ACC112 (cell line): ENCODE measurements at regions not wholly inside any gene's neighbourhood (a gene's known extent, or its start where the extent isn't known, plus 50 kb on each side); places are given as distances from the start of the nearest gene placed in this dataset.

Source experiments
- H2AFZ ChIP-seq: fragments of 200-600 bp; sonication (generic); one replicate; pipeline ENCODE4 v1.6.0; 2017; ENCODE audit warnings: antibody characterized with exemption, low read length; ENCODE audit not compliant: unreplicated experiment
- H3K27ac ChIP-seq: fragments of 200-600 bp; sonication (generic); 2 replicates; pipeline ENCODE4 v1.5.1; 2014; ENCODE audit warnings: low read depth, mild to moderate bottlenecking, antibody characterized with exemption, low read length, moderate library complexity
- H3K27me3 ChIP-seq: fragments of 200-600 bp; sonication (generic); 2 replicates; pipeline ENCODE4 v1.6.1; 2014; ENCODE audit warnings: mild to moderate bottlenecking, antibody characterized with exemption, low read length, moderate library complexity, mixed read lengths; ENCODE audit not compliant: insufficient read depth
- H3K36me3 ChIP-seq: fragments of 200-600 bp; sonication (generic); 2 replicates; pipeline ENCODE4 v1.6.1; 2016; ENCODE audit warnings: mild to moderate bottlenecking, antibody characterized with exemption, low read length, moderate library complexity, mixed read lengths; ENCODE audit not compliant: insufficient read depth
- H3K4me1 ChIP-seq: fragments of 200-600 bp; sonication (generic); one replicate; pipeline ENCODE4 v1.6.1; 2016; ENCODE audit warnings: low read length, mixed read lengths; ENCODE audit not compliant: insufficient read depth, unreplicated experiment, control insufficient read depth
- H3K4me3 ChIP-seq: fragments of 200-600 bp; sonication (generic); 2 replicates; pipeline ENCODE4 v1.5.1; 2014; ENCODE audit warnings: mild to moderate bottlenecking, low read depth, low read length
- H3K79me2 ChIP-seq: fragments of 200-600 bp; sonication (generic); one replicate; pipeline ENCODE4 v1.6.0; 2016; ENCODE audit warnings: low read length; ENCODE audit not compliant: control insufficient read depth, unreplicated experiment, insufficient read depth

DNA sequence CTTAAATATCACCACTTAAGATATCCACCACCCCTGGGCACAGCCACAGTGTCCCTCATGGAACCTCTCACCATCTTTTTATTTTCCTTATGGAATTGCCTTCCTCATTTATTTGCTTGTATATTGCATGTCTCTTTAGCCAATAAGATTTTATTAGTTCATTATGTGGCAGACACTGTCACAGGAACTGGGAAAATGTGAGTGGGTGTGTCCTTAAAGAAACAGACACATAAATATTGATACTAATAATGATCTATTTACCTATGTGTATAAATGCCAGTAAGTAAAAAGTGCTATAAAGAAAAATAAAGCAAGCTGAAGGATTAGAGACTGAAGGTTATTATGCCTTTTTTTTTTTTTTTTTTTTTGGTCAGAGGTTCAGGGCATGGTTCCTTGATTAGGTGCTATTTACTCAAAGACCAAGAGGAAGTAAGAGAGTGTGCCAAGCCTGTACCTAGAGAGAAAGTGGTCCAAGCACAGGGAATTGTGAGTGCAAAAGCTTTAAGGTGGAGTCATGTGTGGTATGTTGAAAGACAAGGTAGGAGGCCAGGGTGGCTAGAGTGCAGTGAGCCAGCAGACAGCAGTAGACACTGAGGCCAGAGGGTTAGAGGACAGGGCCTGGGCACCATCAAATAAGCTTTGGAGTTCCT lies 589.0 kb downstream of the USP25 start:
- H3K27me3 ChIP-seq: no peaks in the 10 kb centered on the region
- no peaks in the 10 kb centered on the region for H3K79me2 ChIP-seq
- H3K27ac ChIP-seq: no peak overlapping the region
- H3K36me3 ChIP-seq: no peaks in the 10 kb centered on the region
- no peak overlapping the region for H2AFZ ChIP-seq
- no peak overlapping the region for H3K4me3 ChIP-seq
- no peaks in the 10 kb centered on the region for H3K4me1 ChIP-seq

DNA sequence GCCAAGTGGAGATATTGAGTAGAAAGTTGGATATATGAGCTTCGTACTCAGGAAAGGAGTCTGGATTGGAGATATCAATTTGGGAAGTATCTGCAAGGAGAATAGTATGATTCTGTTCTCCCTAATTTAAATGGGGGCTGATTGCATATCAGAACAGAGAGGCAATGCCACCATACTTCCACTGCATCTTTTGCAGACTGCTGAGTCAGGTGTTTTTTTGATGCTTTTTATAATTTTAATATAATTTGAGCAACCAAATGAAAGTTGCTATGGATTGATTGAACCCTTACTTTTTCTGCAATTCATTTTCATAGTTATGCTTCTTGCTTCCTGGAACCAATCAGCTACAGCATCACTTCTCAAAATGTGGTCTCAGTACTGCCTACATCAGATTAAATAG lies 590.3 kb downstream of the USP25 start:
- no peaks in the 10 kb centered on the region for H3K4me1 ChIP-seq
- H3K27ac ChIP-seq: no peak overlapping the region
- H3K27me3 ChIP-seq: no peaks in the 10 kb centered on the region
- no peaks in the 10 kb centered on the region for H3K36me3 ChIP-seq
- H3K4me3 ChIP-seq: no peak overlapping the region
- no peaks in the 10 kb centered on the region for H3K79me2 ChIP-seq
- no peak overlapping the region for H2AFZ ChIP-seq

DNA sequence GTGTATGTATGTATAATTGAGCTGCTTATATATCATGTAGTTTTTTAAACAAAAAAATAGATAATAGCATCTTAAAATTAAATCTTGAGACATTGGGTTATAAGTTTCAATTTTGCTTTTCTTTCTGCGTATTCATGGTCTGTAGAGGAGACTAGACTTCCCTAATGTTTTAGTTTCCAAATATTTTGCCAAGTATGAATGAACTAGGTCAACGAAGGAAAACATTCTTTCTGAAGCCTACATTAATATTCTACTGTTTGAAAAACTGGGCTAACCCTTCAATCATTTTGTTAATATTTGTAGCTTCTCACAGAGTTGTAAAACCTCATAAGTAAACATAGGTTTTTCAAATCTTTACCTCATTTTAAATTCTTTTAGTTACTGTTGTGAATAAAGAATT lies 592.7 kb downstream of the USP25 start:
- Histone ChIP-seq H3K27me3 (no peaks in the 10 kb centered on the region), H3K4me1 (no peaks in the 10 kb centered on the region), H3K4me3 (no peak overlapping the region), H3K79me2 (no peaks in the 10 kb centered on the region), H3K36me3 (no peaks in the 10 kb centered on the region), H2AFZ (no peak overlapping the region), H3K27ac (no peak overlapping the region)

DNA sequence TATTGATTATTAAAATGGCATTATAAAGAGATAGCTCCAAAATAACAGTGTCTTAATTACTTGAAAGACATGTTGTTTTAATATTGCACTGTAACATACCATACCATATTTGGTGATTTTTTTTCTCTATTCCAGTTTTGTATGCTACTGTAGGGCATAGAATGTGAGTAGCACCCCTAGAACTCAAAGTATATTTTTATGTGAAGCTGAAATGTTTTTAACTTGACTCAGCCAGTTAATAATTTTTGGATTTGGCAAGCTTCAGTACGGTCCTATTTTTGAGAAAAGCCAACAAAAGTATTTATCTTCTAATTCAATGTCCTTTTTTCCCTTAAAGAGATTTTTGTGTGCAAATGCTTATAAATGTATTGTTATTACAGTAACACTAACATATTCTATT lies 593.8 kb downstream of the USP25 start:
- Histone ChIP-seq H3K4me1 (no peaks in the 10 kb centered on the region), H3K27ac (no peak overlapping the region), H3K27me3 (no peaks in the 10 kb centered on the region), H3K4me3 (no peak overlapping the region), H3K36me3 (no peaks in the 10 kb centered on the region), H2AFZ (no peak overlapping the region), H3K79me2 (no peaks in the 10 kb centered on the region)

DNA sequence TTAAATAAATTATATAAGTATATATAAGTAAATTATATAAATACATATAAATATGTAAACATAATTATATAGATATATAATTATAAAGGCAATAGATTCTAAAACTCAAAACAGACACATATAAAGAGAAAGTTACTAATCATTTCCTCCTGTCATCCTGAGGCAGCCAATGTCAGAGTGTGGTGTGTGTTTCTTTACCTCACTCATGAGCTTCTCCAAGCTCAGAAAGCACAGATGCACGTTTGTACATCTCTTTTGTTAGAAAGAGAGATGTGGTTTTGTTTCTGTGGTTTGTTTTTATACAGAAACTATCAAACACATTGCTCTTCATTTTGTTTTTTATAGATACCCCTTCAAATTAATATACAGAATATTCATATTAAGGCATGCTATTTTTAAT lies 594.8 kb downstream of the USP25 start:
- Histone ChIP-seq H3K27me3 (no peaks in the 10 kb centered on the region), H3K27ac (no peak overlapping the region), H3K4me3 (no peak overlapping the region), H3K4me1 (no peaks in the 10 kb centered on the region), H3K36me3 (no peaks in the 10 kb centered on the region), H2AFZ (no peak overlapping the region), H3K79me2 (no peaks in the 10 kb centered on the region)

DNA sequence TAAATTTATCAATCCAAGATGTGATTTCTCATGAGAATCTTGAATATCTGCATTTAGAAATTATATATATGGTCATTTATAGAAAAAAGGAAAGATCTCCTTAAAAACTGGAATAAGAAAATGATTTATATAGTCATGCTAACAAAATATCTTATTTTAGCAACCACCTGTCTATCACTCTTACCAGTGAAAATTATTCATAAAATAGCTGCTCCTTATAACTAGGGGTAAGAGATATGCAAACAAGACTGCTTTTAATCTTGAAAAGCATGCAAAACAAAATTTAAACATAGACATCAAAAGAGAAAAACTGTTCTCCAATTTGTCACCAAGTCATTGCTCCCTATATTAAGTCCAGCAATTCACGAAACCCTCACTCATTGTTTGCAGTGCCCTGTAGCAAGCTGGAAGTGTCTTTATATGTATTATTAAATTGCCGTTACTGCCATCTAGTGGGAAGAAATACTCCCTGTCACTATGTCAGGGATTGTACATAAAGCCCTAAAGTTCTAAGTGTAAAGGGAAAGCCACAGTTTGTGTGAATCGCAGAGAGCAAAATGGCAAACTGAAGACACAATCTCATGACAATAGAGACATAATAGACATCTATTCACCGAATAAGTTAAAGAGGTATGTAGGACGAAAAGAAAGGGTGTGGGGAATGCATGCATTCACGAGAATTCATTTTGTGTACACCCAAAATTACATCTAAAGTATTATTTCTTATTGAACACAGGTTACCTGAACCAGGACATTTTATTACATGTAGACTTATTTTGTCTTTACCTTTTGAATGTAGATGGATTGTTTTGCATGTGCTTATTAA lies 600.5 kb downstream of the USP25 start:
- Histone ChIP-seq H3K36me3 (no peaks in the 10 kb centered on the region), H3K27me3 (no peaks in the 10 kb centered on the region), H3K4me1 (no peaks in the 10 kb centered on the region), H3K79me2 (no peaks in the 10 kb centered on the region), H3K27ac (no peak overlapping the region), H2AFZ (peak overlapping the region; percentile 35), H3K4me3 (peak overlapping the region; percentile 11; the same call in 1 of the 2 replicates)

DNA sequence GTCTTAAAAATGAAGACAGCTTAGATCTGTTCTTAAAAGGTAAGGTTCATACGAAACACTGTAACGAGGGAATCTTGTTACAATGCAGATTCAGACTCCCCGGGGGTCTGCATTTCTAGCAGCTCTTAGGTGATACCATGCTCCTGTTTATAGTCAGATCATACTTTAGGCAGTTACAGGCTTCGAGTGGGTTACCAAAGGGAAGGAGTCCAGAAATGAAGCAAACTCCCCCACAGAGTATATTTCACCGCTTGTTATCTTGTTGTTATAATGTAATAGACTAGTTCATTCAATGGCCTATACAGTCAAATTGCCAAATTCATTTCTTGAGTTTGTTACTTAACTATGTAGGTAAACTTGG lies 601.1 kb downstream of the USP25 start:
- Histone ChIP-seq H3K4me3 (peak overlapping the region; percentile 11; the same call in 1 of the 2 replicates), H3K27me3 (no peaks in the 10 kb centered on the region), H3K36me3 (no peaks in the 10 kb centered on the region), H3K27ac (no peak overlapping the region), H3K4me1 (no peaks in the 10 kb centered on the region), H3K79me2 (no peaks in the 10 kb centered on the region), H2AFZ (peak overlapping the region; percentile 35)

DNA sequence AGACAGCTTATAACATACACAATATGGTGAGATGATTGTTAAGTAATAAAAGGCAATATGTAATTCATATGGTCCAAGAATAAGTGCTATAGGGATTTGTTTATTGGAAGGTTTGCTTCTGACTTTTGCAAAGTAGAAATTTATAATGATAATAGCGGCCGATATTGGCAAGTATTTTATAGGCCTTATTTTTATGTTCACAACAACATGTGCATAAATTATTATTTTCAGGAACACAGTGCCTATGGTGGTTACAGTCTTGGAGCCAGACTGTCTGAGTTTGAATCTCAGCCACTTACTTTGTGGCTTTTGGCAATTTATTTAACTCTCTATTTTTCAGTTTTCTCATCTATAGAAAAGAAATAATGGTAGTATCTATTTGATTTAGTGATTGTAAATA lies 607.5 kb downstream of the USP25 start:
- Histone ChIP-seq H3K27me3 (no peaks in the 10 kb centered on the region), H3K4me3 (no peak overlapping the region), H3K27ac (no peak overlapping the region), H3K79me2 (no peaks in the 10 kb centered on the region), H3K4me1 (no peaks in the 10 kb centered on the region), H2AFZ (no peak overlapping the region), H3K36me3 (no peaks in the 10 kb centered on the region)

DNA sequence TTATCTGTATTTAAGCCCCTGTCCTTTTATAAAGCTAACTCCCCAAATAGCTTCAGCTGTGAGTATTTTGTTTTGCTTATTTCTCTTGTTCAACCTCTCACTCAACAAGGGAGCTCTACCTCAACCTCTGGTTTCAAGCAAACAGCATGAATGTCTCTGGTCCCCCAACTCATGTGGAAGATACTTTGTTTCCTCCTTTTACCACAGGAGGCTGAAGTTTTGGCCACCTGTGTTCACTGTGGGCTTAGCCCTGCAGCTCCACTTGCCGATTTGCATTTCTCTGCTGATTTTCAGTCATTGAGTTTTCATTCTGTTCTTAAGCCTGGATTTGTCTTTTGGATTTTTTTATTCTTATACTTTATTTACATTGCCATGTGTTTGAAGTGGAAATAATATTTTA lies 613.1 kb downstream of the USP25 start:
- Histone ChIP-seq H3K4me3 (no peak overlapping the region), H3K27me3 (no peaks in the 10 kb centered on the region), H2AFZ (no peak overlapping the region), H3K4me1 (no peaks in the 10 kb centered on the region), H3K27ac (no peak overlapping the region), H3K79me2 (no peaks in the 10 kb centered on the region), H3K36me3 (no peaks in the 10 kb centered on the region)

DNA sequence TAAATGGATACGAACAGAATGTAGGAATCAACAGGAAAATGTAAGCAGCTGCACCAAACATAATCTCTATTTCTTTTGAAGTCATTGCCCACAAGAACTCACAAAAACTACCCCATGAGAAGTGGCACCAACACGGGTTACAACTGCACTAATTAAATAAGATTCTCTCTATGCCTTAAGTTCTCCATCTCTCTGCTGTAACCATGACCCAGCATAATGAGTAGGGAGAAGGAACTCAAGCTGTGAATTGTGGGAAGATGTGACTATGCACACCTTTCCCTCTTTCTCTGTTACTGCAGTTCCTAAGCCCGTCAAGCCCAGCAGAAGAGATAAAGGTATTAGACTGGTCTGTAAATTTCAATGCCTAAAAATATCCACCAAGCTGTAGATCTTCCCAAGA lies 614.0 kb downstream of the USP25 start:
- Histone ChIP-seq H3K27ac (no peak overlapping the region), H3K4me3 (no peak overlapping the region)

DNA sequence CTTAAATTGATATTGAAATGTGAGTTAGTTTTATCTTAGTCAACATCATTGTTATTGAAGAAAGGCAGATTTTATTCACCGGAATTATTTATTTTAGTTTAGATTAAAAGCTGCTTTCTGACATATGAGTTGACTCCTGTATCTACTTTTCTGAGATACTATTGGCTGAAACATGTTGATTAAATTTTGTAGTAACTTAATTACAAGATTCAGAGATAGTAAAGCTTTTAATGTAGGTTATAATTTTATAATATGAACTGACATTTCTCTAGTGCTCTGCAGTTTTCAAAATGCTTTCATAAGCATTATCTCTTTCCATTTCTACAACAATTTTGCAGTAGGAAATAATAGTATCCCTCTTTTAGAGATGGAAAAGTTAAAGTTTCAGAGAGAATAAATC lies 616.0 kb downstream of the USP25 start:
- H3K79me2 ChIP-seq: no peaks in the 10 kb centered on the region
- no peaks in the 10 kb centered on the region for H3K4me1 ChIP-seq
- no peak overlapping the region for H3K27ac ChIP-seq
- H3K27me3 ChIP-seq: no peaks in the 10 kb centered on the region
- H3K4me3 ChIP-seq: no peak overlapping the region
- no peak overlapping the region for H2AFZ ChIP-seq
- H3K36me3 ChIP-seq: no peaks in the 10 kb centered on the region

More for the DNA sequence above, 614.0 kb downstream of the USP25 start:
- no peaks in the 10 kb centered on the region for H3K79me2 ChIP-seq
- no peaks in the 10 kb centered on the region for H3K27me3 ChIP-seq
- H3K36me3 ChIP-seq: no peaks in the 10 kb centered on the region
- no peaks in the 10 kb centered on the region for H3K4me1 ChIP-seq
- H2AFZ ChIP-seq: no peak overlapping the region
